Right forelimb (tissue), 1 donor: ENCODE measurements at regions not wholly inside any gene's neighbourhood (a gene's known extent, or its start where the extent isn't known, plus 50 kb on each side); places are given as distances from the start of the nearest gene placed in this dataset.
"Not testable (repeated sequence)": the region's sequence is repeated elsewhere in the genome, so short reads cannot be mapped to it uniquely, and the experiment has no call there.

Experiments
- DNase-seq: peaks from one replicate; pipeline ENCODE4 v3.0.0-alpha.2; 2018

DNA sequence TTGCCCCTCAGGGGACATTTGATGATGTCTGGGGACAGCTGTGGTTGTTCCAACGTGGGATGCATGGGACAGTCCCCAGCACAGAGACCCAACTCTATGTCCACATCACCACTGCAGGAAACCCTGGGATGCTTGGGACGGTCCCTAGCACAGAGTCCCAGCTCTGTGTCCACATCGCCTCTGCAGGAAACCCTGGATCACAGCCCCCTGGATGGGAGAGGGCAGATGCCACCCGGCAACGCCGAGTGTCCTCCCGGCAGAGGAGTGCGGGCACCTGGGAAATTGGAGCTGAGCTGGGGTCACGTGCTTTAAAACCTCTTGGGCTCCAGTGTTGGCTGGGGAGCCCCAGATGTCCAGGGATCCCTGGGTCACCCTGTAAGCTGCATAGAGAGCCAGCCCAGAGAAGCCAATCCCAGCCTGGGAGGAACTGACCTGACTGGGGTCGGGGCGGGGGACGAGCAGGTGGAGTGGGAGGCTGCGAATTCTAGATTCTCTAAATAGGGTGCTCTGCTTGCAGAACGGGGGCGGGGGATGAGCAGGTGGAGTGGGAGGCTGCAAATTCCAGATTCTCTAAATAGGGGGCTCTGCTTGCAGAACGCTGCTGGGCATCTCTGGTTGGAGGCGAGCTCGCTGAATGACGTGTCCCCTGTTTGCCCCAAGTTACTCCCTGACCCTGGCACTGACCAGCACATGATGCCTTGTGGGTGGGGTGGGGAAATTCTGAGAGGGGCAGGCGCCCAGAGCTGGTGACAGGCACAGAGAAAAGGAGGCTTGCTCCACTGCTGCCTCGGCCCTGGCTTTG lies 1197.8 kb downstream of the BRD1 start:
- no peak for DNase-seq

DNA sequence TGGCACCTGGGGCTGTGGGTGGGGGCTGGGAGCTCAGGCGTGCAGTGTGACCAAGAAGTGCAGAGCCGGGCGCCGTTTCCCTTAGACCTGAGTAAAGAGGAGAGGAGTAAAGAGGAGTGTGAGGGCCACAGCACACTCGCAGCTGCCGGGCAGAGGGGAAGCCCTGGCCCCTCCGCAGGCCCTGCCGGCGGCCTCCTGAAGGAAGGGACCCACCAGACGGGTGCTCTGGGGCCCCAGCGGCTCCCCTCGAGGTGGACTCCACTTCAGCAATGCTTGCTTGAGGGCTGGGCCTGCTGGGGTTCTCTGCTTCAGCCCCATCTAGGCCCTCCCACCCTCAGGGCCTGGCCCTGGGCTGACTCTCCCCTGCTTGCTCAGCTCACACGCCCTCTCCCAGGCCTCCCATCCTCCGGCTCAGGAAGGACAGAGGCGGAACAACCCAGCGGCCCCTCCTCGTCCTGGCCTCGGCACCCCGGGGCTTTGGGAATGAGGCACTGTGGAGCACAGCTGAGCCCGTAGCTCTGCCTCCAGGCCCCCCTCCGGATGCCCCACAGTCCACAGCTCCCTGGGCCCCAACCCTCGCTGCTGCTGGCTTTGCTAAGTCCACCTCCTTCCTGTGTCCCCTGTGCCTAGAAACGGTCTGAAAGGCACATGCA lies 1198.7 kb downstream of the BRD1 start:
- no peak for DNase-seq

DNA sequence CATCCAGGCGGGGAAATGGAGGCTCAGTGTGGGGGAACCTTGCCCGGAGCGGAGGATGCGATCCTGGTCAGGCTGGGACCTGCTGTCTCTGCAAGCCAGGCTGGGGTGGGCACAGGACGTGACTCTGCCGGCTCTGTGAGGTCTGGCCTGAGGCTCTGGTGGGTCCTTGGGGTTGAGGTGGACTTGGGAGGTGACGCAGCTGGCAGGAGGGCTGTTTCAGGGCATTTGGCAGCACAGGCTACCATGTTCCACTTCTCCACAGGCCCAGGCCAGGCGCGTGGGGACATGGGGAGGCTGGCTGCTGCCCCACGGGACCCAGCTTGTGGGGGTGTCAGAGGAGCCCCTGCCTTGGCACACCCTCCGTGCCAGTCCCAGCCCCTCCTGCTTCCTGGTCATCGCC lies 1199.7 kb downstream of the BRD1 start:
- DNase-seq, result no peak

DNA sequence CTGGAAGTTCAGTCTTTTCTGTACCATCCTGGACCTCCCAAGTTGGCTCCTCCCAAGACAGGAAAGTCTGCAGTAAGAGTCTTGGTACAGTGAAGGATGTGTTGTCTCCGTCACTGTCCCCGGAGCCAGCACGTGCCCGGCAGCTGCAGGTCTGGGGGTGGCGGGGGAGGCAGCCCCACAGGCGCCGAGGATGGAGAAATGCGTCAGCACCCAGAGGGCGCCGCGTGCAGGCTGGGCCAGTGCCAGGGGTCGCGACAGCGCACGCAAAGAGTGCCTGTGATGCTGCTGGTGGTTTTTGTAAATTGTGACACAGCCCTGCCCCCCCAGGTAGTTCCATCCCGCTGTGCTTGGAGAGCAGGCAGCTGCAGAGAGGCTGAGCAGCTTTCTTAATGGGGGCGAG lies 1200.5 kb downstream of the BRD1 start:
- DNase-seq, result no peak

DNA sequence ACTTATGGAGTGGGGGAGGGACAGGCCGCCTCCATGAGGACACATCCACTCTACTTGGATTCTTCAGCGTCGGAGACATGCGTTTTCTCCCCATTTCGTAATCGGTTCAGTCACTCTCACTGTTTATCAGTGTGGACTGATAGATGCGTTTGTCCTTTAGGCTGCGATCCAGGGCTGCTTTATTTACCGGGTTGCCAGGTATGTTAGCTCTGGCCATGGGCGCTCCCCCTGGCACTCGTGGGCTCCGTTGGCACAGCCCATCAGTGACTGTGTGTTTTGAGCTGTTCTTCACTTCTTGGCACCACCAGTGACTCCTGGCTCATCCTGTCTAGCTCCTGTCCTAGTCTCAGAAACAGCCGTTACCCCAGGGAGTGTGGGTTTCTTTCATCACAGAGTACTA lies 1203.3 kb downstream of the BRD1 start:
- DNase-seq, result no peak

DNA sequence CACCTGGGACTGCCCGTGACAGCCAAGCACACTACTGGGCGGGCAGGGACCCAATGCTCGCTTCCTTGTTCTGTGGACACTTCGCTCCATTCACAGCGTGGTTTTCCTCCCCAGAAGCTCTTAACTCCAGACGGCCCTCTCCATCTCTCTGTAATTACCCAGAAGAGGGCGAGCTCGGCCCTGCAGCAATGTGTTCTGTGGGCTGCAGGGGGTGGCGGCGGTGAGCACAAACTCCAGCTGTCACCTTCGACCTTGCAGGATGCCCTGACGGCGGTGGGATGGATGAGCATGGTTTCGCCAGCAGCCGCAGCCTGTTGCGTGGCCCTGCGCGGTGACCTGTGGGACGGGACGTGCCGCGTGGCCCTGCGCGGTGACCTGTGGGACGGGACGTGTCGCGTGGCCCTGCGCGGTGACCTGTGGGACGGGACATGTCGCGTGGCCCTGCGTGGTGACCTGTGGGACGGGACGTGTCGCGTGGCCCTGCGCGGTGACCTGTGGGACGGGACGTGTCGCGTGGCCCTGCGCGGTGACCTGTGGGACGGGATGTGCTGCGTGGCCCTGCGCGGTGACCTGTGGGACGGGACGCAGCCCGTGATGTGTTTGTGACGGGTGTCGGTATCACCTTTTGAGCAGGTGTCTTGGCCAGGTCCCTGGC lies 1204.7 kb downstream of the BRD1 start:
- no peak for DNase-seq

DNA sequence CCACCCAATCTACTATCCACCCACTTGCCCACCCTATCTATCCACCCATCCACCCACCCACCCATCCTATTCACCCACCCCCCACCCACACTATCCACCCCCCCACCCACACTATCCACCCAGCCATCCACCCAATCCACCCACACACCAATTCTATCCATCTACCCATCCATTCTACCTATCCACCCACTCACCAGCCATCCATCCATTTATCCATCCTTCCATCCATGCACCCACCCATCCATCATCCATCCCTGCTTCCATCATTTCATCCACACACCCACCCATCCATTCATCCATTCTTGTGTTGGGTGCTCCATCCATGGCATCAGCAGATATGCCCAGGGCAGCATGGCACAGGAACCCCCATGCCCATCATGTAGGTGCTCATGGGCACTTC lies 1206.6 kb downstream of the BRD1 start:
- DNase-seq, result no peak

DNA sequence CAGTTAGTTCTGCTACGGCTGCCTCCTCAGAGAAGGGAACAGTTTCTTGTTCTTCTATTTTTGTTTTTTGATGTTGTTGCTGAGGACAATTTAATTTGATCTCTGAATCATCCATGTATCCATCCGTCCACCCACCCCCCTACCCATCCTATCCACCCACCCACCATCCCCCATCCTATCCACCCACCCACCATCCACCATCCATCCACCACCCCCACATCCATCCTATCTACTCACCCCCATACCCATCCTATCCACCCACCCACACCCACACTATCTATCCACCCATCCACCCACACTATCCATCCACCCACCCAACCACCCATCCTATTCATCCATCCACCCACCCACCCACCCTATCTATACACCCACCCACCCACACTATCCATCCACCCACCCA lies 1207.2 kb downstream of the BRD1 start:
- DNase-seq, result not testable (repeated sequence)

DNA sequence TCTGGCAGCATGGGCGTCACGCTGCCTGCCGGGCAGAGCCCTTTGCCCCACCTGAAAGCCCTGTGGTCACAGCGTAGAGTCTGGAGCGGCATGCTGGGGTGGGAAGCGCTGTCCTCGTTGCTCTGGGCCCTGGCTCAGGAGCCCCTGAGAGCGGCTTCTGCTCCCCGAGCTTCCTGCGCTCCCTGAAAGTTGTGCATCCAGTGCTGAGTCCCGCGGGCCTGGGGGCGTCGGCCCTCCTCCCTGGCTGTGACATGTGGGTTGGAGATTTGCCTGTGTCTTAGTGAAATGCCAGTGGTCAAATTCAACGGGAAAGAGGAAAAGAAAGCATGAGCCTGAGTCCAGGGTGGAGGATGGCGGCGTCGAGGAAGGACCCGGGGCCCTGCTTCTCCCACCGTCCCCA lies 1208.0 kb downstream of the BRD1 start:
- DNase-seq, result no peak

DNA sequence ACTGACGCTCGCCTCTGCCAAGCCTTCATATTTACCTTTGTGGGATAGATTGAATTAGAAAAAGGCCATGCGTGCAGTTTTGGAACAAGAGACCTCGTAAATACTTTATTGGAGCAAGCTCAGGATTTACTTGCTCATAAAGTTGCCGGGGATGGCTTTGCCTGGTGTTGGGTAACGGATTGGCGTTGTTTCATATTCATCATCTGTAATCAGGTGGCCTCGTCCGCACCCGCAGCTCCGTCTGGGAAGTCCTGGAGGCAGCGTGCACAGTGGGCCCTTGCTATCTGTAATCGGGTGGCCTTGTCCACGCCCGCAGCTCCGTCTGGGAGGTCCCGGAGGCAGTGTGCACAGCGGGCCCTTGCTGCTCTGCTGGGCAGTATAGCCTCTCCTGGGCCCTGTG lies 1209.3 kb downstream of the BRD1 start:
- DNase-seq, result no peak

DNA sequence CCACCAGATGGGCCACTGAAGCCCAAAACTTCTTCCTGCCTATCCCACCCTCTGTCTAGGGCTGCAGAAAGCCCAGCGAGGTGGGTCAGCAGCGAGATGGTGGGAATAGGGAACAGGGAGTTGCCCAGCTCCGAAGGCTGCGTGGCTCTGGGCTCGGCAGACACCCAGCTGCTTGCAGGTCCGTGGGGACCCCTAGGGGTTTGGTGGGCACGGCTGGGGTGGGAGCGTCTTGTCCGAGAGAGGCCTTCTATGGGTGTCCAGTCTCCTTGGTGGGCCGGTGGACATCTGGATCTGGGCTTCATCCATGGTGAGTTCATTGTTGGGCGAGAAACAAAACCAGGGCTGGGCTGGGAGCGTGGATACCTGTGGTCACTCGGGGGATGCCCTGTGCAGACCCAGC lies 1211.0 kb downstream of the BRD1 start:
- DNase-seq, result no peak

DNA sequence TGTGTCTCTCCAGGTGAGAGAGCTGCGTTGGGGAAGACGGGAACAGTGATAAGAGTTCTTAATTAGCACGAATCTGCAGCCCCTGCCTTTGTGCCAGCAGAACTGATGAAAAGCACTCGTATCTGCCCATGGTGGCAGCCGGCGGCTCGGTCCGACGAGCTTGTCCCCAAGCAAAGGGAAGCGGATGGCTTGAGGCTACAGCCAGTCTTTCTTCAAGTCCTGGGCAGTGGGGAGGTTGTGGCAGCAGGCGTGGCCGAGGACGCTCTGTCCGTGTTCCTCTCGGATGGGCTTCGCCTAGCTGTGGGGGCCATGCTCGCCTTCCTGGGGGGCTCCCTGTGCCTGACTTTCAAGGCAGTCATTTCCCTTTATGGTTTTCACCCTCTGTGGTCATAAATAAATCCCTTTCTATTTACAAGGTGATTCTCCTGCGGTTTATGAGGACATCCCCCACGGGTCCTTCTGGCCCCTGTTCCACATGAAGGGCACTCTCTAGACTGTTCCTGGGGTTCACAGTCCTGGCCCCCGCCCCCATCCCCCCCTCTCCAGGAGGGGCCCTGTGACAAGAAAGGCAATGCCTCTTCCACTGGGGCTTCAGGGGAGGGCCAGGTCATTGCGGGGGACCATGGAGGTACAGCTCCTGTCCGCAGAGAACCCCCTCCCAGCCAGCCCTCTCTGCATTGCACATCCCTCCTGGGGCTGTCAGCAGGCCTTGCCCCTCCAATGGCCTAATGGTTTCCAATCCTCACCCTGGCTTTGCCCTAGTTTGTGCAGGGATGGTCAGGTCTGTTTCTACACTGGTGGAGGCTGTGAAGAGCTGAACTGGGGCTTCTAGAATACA lies 1212.3 kb downstream of the BRD1 start:
- no peak for DNase-seq

DNA sequence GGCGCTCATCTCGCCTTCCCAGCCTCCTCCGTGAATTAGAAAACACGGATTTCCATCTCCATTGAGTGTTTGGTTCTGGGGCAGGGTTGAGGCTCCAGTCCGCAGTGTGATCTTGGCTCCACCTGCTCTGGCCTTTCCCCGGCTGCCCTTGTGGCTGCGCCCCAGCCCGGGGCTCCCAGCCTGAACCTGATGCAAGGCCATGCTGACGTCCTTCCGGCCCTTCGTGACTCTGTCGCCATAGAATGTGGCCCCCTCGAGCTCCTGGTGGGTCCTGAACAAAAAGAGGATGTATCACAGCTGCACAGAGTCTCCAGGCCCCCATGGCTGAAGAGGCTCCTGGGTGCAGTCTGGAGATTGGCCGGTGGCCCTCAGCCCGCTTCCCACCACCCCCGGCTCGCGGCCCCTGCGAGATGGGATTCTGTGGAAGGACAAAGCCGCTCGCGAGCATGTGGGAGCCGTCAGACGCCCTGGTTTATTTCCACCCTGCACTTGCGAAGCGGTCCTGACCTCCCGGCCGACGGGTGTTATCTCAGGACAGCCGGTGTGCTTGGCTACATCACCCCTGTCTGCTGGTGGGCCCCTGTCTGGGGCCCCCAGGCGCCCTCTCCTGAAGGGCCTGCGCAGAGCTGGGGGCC lies 1214.0 kb downstream of the BRD1 start:
- DNase-seq, result no peak

DNA sequence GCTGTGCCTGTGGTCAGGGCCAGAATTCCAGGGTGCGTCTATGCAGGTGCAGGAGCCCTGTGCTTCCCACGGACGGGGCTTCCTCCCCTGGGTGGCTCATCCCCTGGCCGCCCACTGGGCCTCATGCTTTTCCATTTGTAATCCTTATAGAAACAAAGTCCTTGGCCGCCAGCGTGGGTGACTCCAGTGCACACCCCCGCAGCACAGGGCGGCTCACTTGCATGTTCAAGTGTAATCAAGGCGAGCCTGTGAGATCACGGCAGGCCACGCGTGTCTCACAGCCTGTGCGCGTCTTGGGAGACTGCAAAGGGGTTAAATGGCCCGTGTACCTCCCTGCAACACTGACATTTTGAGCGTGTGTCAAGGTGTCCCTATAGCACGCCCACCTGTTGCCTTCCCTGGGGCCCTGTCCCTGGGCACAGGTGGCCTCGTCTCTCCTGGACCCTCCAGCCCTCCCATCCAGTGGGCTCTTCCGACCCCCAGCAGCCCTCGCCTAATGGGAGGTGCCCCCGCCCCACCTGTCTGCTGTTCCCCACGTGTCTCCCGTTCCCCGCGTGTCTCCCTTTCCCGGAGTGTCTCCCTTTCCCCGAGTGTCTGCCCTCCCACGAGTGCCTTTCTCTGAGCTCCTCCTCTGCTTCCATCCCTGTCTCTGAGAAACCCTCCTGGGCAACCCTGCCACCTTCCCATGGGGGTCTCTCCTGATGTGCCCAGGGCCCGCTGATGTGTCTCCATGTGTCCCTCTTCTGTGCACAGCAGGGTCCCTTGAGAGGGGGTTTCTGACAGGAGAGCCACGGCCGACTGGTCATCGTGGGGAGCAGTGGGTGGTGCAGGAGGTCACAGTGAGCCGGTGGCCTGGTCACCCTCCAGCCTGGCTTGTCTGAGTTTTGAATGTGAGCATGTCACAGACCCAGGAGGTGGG lies 1215.3 kb downstream of the BRD1 start:
- no peak for DNase-seq

DNA sequence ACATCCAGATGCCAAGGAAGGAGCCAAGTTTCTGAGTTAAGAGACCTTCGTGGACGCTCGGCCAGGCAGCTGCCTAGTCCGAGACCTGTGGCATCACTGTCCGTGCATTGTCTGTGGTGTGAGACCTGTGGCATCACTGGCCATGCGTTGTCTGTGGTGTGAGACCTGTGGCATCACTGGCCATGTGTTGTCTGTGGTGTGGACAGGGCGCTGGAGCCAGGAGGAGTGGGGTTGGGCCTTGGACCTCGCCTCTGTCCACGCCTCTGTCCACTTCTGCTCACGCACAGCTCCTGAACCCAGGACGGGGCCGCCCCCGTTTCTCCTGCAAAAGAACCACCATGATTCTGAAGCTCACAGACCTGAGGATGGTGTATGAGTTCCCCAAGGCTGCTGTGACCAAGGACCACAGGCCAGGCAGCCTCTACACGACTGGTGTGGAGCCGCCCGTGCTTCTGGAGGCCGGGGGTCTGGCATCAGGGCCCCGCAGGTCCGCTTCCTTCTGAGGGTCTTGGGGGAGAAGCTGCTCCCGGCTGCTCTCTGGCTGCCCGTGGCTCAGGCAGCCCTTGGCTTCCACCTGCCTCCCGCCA lies 1218.3 kb downstream of the BRD1 start:
- DNase-seq, result no peak

DNA sequence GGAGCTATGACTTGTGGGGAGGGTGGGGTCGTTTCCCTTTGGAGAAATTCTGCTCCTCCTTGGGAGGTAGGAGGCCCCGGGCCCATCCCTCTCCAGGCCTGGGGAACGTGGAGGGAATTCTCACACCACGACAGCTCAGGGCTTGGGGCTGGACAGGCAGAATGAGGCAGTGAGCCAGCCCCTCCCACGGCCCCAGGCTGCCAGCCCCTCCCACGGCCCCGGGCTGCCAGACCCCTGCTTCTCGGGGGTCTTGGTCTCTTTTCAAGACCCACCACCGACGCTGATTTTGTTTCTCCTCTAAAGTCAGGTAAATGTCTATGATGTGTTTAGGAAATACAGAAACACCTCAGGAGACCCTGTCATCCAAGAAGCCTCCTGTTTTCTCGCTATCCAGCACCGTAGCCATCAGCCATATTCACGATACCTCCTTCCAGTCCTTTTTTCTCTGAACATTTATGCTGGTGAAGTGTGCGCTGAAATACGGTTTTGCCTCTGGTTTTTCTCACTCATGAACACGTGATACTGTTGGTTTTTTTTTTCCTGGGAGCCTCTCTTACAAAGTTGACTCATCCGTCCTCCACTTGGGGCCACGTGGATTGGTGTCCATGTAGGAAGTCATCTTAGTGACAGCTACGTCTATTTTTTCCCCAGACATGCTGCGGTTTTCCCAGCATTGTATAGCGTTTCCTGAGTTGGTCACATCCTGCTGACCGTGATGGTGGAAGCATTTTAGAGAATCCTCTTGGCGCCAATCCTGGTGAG lies 1219.6 kb downstream of the BRD1 start:
- no peak for DNase-seq

DNA sequence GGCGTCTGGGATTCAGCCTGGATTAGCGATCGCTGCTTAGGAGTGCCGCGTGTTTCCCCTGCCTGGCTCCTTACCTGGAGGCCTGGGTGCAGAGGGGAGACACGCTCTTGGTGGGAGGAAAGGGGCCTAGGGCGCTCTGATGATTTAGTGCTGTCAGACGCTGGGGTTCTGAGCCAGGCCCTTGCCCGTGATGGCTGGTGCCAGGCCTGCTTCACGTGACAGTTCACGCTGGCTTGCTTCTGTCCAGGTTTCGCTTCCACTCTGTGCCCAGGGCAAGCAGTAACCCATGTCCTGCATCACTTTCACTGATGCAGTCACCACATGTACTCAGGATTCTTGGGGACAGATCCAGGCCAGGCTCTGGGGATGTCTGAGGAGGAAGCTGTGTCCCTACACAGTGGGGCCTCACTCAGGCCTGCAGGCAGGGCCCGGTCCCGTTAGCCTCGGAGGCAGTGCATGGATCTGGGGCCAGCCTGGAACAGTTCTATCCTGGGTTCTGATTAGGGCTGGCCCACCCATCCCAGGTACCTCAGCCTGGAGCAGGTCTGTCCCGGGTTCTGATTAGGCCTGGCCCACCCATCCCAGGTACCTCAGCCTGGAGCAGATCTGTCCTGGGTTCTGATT lies 1220.9 kb downstream of the BRD1 start:
- no peak for DNase-seq

DNA sequence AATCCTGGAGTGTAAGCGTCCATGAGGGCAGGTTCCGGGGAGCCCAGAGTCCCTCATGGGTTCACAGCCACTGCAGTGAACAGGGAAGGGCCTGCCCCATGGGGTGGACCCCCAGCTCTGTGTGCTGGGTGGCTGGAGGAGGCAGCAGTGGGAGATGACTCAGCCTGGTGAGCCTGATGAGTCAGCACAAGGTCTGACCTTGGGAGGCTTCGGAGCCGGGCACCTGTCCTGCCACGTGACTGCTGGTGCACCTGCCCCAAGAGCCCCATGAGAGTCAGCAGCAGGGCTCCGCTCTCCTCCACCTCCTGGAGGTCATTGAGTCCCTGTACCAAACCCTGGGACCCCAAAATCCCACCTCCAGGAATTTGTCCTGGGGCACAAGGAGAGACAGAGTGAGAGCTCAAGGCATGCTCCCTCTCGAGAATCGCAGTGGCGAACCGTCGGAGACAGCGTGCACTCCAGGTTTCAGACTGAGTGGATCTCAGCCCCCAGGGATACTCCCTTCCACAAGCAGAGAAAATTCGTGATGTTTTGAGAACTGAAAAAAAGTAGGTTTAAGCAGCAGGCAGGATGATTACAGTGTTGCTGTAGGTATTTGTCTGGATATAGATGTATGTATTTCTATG lies 1221.7 kb downstream of the BRD1 start:
- no peak for DNase-seq

DNA sequence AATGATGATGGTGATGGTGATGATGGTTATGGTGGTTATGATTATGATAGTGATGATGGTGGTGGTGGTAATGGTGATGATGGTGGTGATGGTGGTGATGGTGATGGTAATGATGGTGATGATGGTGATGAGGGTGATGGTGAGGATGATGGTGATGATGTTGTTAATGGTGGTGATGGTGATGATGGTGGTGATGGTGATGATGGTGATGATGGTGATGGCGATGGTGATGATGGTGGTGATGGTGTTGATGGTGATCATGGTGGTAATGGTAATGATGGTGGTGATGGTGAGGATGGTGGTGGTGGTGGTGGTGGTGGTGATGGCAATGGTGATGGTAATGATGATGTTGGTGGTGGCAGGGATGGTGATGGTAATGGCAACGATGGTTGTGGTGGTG lies 1222.5 kb downstream of the BRD1 start:
- DNase-seq, result no peak
